Caco-2 (cell line): ENCODE measurements at regions not wholly inside any gene's neighbourhood (a gene's known extent, or its start where the extent isn't known, plus 50 kb on each side); places are given as distances from the start of the nearest gene placed in this dataset.

Experiments
- BruUV-seq: library from RNA; stranded (reverse); fragments of 400-500 nt; replicated peaks from 2 replicates; lab custom pipeline; 2021; lab: Mats Ljungman, UMichigan
- CTCF ChIA-PET: fragments of 300-600 bp; sonication (Branson Sonifier 250); formaldehyde crosslinking; loops from one replicate; lab custom pipeline; 2022; ENCODE audit warnings: antibody characterized with exemption; lab: Charles Lee
- POLR2A ChIA-PET: fragments of 300-600 bp; sonication (Branson Sonifier 250); formaldehyde crosslinking; loops from one replicate; lab custom pipeline; 2022; ENCODE audit warnings: antibody characterized with exemption; lab: Charles Lee
- DNase-seq, 2 experiments: peaks; one replicate each; pipeline versions ENCODE4 v3.0.0 to v3.0.0-alpha.2; 2020 to 2022
- H3K27me3 ChIP-seq: replicated peaks from 2 replicates; pipeline ENCODE4 v1.6.0; 2011; ENCODE audit warnings: low read length; ENCODE audit not compliant: control insufficient read depth, insufficient read depth
- H3K36me3 ChIP-seq: 2 replicates; pipeline ENCODE4 v1.5.1; 2011; ENCODE audit warnings: low read length; ENCODE audit not compliant: control insufficient read depth, insufficient read depth
- H3K4me1 ChIP-seq: fragments of 250-450 bp; sonication (Bioruptor Pico); 2 replicates; pipeline ENCODE4 v1.5.1; 2020; ENCODE audit warnings: mild to moderate bottlenecking
- H3K4me3 ChIP-seq: 2 replicates; pipeline ENCODE4 v1.5.1; 2011; ENCODE audit warnings: low read depth, mild to moderate bottlenecking, control low read depth, low read length
- H3K9me3 ChIP-seq: fragments of 250-450 bp; sonication (Bioruptor Pico); 2 replicates; pipeline ENCODE4 v1.5.1; 2020; ENCODE audit warnings: mild to moderate bottlenecking, moderate library complexity
- H3K27ac Mint-ChIP-seq: one replicate; pipeline ENCODE4 v1.8.0; 2022; ENCODE audit warnings: mixed read lengths; ENCODE audit not compliant: unreplicated experiment
- H3K27me3 Mint-ChIP-seq: one replicate; pipeline ENCODE4 v1.8.0; 2022; ENCODE audit warnings: mixed read lengths; ENCODE audit not compliant: insufficient read depth, unreplicated experiment
- H3K36me3 Mint-ChIP-seq: one replicate; pipeline ENCODE4 v1.8.0; 2022; ENCODE audit warnings: mild to moderate bottlenecking, mixed read lengths; ENCODE audit not compliant: insufficient read depth, unreplicated experiment
- H3K4me1 Mint-ChIP-seq: one replicate; pipeline ENCODE4 v1.8.0; 2022; ENCODE audit warnings: low read depth, mixed read lengths; ENCODE audit not compliant: unreplicated experiment
- H3K4me3 Mint-ChIP-seq: one replicate; pipeline ENCODE4 v1.8.0; 2022; ENCODE audit warnings: mild to moderate bottlenecking, moderate library complexity, mixed read lengths; ENCODE audit not compliant: unreplicated experiment
- H3K9me3 Mint-ChIP-seq: one replicate; pipeline ENCODE4 v1.8.0; 2022; ENCODE audit warnings: mixed read lengths; ENCODE audit not compliant: unreplicated experiment
- intact Hi-C: fragments of 100-400 bp; cut with micrococcal nuclease; formaldehyde crosslinking; loops from one replicate; pipeline ENCODE4 v1.10.0; 2022; ENCODE audit not compliant: unreplicated experiment
- TF ChIP-seq, protein P1 (sequence below), 2 experiments: fragments of 200-600 bp in 1 of 2; IDR thresholded peaks; 1 replicate in 1 of 2; 2 replicates in 1 of 2; pipeline versions ENCODE4 v1.5.1 to v1.8.0; 2011 to 2022; ENCODE audit warnings: antibody characterized with exemption in 1 of 2, control low read depth in 1 of 2, inconsistent platforms in 1 of 2, low read depth in 1 of 2, low read length in 1 of 2, mild to moderate bottlenecking in 1 of 2, moderate library complexity in 1 of 2; ENCODE audit not compliant: insufficient read depth in 1 of 2, severe bottlenecking in 1 of 2, unreplicated experiment in 1 of 2

DNA sequence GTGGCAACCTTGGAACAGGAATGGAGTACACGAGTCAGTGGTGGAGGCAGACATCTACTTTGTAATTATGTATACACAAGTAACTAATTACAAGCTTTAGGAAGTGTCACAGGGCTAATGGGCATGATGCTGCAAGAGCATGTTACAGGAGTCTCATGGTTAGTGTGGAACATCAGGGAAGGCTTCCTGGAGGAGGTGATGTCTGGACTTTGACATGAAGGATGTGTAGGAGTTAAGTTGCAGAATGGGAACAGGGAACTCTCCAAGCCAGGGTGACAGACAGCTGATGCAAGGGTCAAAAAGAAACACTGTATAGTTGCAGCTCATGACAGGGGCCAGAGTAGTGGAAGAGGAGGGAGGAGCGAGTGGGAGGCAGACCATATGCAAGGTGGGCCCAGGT, 483.8 kb upstream of the EEF2KMT start:
- peaks cover 20% of the 10 kb centered on the region for H3K27me3 Mint-ChIP-seq
- no peaks in the 10 kb centered on the region for H3K9me3 ChIP-seq

DNA sequence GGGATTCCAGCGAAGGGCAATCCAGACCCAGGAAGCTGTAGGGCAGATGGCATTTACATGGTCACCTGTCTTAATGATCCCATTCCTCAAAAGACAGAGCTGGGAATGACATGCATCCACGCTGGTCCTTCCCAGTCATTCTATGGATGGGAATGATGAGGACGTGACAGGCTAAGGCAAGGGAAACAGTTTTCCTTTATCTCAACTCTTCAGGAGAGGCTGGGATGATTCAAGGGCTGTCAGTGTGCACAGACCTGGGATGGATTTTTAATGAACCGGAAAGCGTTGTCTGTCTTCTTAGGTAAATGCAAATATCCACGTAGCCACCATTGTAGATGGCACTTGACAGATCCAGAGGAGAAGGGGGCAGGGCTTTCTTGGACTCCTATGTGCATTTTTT, 483.2 kb upstream of the EEF2KMT start:
- no peak overlapping the region for H3K4me3 Mint-ChIP-seq
- POLR2A ChIA-PET: no interaction called here
- H3K27ac Mint-ChIP-seq: no peak overlapping the region
- Histone ChIP-seq H3K4me3 (no peak overlapping the region), H3K9me3 (no peaks in the 10 kb centered on the region), H3K4me1 (no peaks in the 10 kb centered on the region), H3K36me3 (no peaks in the 10 kb centered on the region), H3K27me3 (no peaks in the 10 kb centered on the region)
- H3K9me3 Mint-ChIP-seq: no peaks in the 10 kb centered on the region
- no peak for DNase-seq
- BruUV-seq: no TSS peak
- H3K36me3 Mint-ChIP-seq: no peaks in the 10 kb centered on the region
- TF ChIP-seq, protein P1, sequence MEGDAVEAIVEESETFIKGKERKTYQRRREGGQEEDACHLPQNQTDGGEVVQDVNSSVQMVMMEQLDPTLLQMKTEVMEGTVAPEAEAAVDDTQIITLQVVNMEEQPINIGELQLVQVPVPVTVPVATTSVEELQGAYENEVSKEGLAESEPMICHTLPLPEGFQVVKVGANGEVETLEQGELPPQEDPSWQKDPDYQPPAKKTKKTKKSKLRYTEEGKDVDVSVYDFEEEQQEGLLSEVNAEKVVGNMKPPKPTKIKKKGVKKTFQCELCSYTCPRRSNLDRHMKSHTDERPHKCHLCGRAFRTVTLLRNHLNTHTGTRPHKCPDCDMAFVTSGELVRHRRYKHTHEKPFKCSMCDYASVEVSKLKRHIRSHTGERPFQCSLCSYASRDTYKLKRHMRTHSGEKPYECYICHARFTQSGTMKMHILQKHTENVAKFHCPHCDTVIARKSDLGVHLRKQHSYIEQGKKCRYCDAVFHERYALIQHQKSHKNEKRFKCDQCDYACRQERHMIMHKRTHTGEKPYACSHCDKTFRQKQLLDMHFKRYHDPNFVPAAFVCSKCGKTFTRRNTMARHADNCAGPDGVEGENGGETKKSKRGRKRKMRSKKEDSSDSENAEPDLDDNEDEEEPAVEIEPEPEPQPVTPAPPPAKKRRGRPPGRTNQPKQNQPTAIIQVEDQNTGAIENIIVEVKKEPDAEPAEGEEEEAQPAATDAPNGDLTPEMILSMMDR (IDR thresholded peaks at IDR 0.05; ENCODE audit: insufficient read depth in 1 of 2, low read depth in 1 of 2, low read length in 1 of 2, severe bottlenecking in 1 of 2, unreplicated experiment in 1 of 2): no peak
- H3K27me3 Mint-ChIP-seq: peaks cover 20% of the 10 kb centered on the region
- intact Hi-C loops: no loop called here
- CTCF ChIA-PET: no interaction called here
- H3K4me1 Mint-ChIP-seq: no peaks in the 10 kb centered on the region

More for the DNA sequence above, 483.8 kb upstream of the EEF2KMT start:
- H3K27ac Mint-ChIP-seq: no peak overlapping the region
- H3K4me1 Mint-ChIP-seq: no peaks in the 10 kb centered on the region
- intact Hi-C loops: no loop called here
- no peak for DNase-seq
- ChIA-PET POLR2A (no interaction called here), CTCF (no interaction called here)
- H3K36me3 Mint-ChIP-seq: no peaks in the 10 kb centered on the region
- no TSS peak for BruUV-seq
- TF ChIP-seq, protein P1 (IDR thresholded peaks at IDR 0.05; ENCODE audit: insufficient read depth in 1 of 2, low read depth in 1 of 2, low read length in 1 of 2, severe bottlenecking in 1 of 2, unreplicated experiment in 1 of 2): no peak
- H3K4me3 ChIP-seq: no peak overlapping the region
- H3K4me1 ChIP-seq: no peaks in the 10 kb centered on the region
- H3K27me3 ChIP-seq: no peaks in the 10 kb centered on the region
- H3K9me3 Mint-ChIP-seq: no peaks in the 10 kb centered on the region
- no peaks in the 10 kb centered on the region for H3K36me3 ChIP-seq
- no peak overlapping the region for H3K4me3 Mint-ChIP-seq

DNA sequence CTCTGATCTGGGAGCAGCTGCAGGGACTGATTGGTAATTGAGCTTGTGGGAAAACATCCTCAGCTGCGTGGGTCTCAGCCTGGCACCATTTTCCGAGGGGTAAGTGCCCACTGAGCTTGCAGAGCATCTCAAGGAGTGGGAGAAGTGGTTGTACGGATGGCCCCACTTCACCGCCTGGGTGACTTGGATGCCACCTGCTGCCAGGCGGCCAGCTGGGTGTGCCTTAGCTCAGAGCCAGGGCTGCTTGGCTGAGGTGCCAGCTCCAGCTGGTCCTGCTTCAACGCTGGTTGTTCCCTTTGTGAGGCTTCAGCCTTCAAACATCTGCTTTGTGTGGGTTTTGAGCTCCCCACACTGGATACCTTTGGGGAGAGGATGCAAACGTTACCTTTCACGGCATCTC, 482.7 kb upstream of the EEF2KMT start:
- H3K36me3 ChIP-seq: no peaks in the 10 kb centered on the region
- TF ChIP-seq, protein P1 (IDR thresholded peaks at IDR 0.05; ENCODE audit: insufficient read depth in 1 of 2, low read depth in 1 of 2, low read length in 1 of 2, severe bottlenecking in 1 of 2, unreplicated experiment in 1 of 2): no peak
- no peaks in the 10 kb centered on the region for H3K9me3 Mint-ChIP-seq
- POLR2A ChIA-PET: no interaction called here
- H3K4me1 ChIP-seq: no peaks in the 10 kb centered on the region
- CTCF ChIA-PET: interaction anchor here (0.6 kb wide), 1 partner anchor 1313 kb away, joined by 3 read pairs; no protein-coding TSS in a partner anchor
- no peak overlapping the region for H3K27ac Mint-ChIP-seq
- no peak for DNase-seq
- H3K9me3 ChIP-seq: no peaks in the 10 kb centered on the region
- H3K4me3 Mint-ChIP-seq: no peak overlapping the region
- H3K4me1 Mint-ChIP-seq: no peaks in the 10 kb centered on the region
- H3K4me3 ChIP-seq: no peak overlapping the region
- no TSS peak for BruUV-seq
- H3K36me3 Mint-ChIP-seq: no peaks in the 10 kb centered on the region
- H3K27me3 Mint-ChIP-seq: peaks cover 20% of the 10 kb centered on the region
- no peaks in the 10 kb centered on the region for H3K27me3 ChIP-seq
- intact Hi-C loops: no loop called here
